ENCODE measurements at regions not wholly inside any gene's neighbourhood (a gene's known extent, or its start where the extent isn't known, plus 50 kb on each side); places are given as distances from the start of the nearest gene placed in this dataset.

- no peak overlapping the region for H3K4me3 ChIP-seq
- H3K27me3 ChIP-seq (replicated peaks in 1 of 7): no peaks in the 10 kb centered on the region
- TF ChIP-seq POLR2A (IDR thresholded peaks at IDR 0.05) (no peak), POLR2AphosphoS5 (IDR thresholded peaks at IDR 0.05) (no peak), CTCF (IDR thresholded peaks at IDR 0.05 in 8 of 11, conservative IDR thresholded peaks at IDR 0.05 in 3 of 11) (no peak)
- H3K4me1 ChIP-seq: no peaks in the 10 kb centered on the region
- no peaks in the 10 kb centered on the region for H3K36me3 ChIP-seq
- DNase-seq: no peak
- intact Hi-C loops (cut with DNase I; ENCODE audit: low total_unique reads): no loop called here
- 51 to 86% (median 73%) methylated on average over 3 of the region's 3 CpGs for WGBS, 5 donors
- H3K27ac ChIP-seq: no peak overlapping the region
- no peaks in the 10 kb centered on the region for H3K9me3 ChIP-seq
These were observed 287.0 kb downstream of the GASK1B start for GRCh38 chr4:157885811-157886210.

- Histone ChIP-seq H3K36me3 (no peaks in the 10 kb centered on the region), H3K9me3 (no peaks in the 10 kb centered on the region), H3K27me3 (replicated peaks in 1 of 7) (no peaks in the 10 kb centered on the region), H3K4me3 (no peak overlapping the region), H3K27ac (no peak overlapping the region), H3K4me1 (no peaks in the 10 kb centered on the region)
- intact Hi-C loops (cut with DNase I; ENCODE audit: low total_unique reads): no loop called here
- TF ChIP-seq POLR2AphosphoS5 (IDR thresholded peaks at IDR 0.05) (no peak), CTCF (IDR thresholded peaks at IDR 0.05 in 8 of 11, conservative IDR thresholded peaks at IDR 0.05 in 3 of 11) (no peak), POLR2A (IDR thresholded peaks at IDR 0.05) (no peak)
- no peak for DNase-seq
These were observed 289.9 kb downstream of the GASK1B start for GRCh38 chr4:157882901-157883300.

- intact Hi-C loops (cut with DNase I; ENCODE audit: low total_unique reads): no loop called here
- H3K4me3 ChIP-seq: no peak overlapping the region
- H3K9me3 ChIP-seq: peaks cover 0 to 14% (median 0%) of the 10 kb centered on the region in 8 donors
- 64 to 80% (median 66%) methylated on average over 2 of the region's 2 CpGs for WGBS, 5 donors
- H3K4me1 ChIP-seq: no peaks in the 10 kb centered on the region
- no peak overlapping the region for H3K27ac ChIP-seq
- H3K36me3 ChIP-seq: no peaks in the 10 kb centered on the region
- no peak for TF ChIP-seq CTCF (IDR thresholded peaks at IDR 0.05 in 8 of 11, conservative IDR thresholded peaks at IDR 0.05 in 3 of 11)
- no peak for TF ChIP-seq POLR2A (IDR thresholded peaks at IDR 0.05)
- TF ChIP-seq POLR2AphosphoS5 (IDR thresholded peaks at IDR 0.05): no peak
- DNase-seq: no peak
- H3K27me3 ChIP-seq (replicated peaks in 1 of 7): no peaks in the 10 kb centered on the region
These were observed 292.1 kb downstream of the GASK1B start for GRCh38 chr4:157880761-157881160.

- no peak overlapping the region for H3K4me3 ChIP-seq
- H3K27ac ChIP-seq: no peak overlapping the region
- H3K36me3 ChIP-seq: no peaks in the 10 kb centered on the region
- WGBS, 5 donors: 82 to 88% (median 85%) methylated on average over 5 of the region's 5 CpGs
- H3K4me1 ChIP-seq: no peaks in the 10 kb centered on the region
- no peaks in the 10 kb centered on the region for H3K27me3 ChIP-seq (replicated peaks in 1 of 7)
- intact Hi-C loops (cut with DNase I; ENCODE audit: low total_unique reads): no loop called here
- no peak for DNase-seq
- no peak for TF ChIP-seq CTCF (IDR thresholded peaks at IDR 0.05 in 8 of 11, conservative IDR thresholded peaks at IDR 0.05 in 3 of 11)
- TF ChIP-seq POLR2AphosphoS5 (IDR thresholded peaks at IDR 0.05): no peak
- TF ChIP-seq POLR2A (IDR thresholded peaks at IDR 0.05): no peak
- peaks cover 0 to 18% (median 0%) of the 10 kb centered on the region in 8 donors for H3K9me3 ChIP-seq
These were observed 318.0 kb downstream of the GASK1B start for GRCh38 chr4:157854819-157855218.

Data from spleen (tissue), 11 donors.